Cardiac septum (tissue), 1 donor: ENCODE measurements at regions not wholly inside any gene's neighbourhood (a gene's known extent, or its start where the extent isn't known, plus 50 kb on each side); places are given as distances from the start of the nearest gene placed in this dataset.
A peak's percentile ranks its signal among the peaks of the same experiment; 100 is the strongest.
"Not testable (repeated sequence)": the region's sequence is repeated elsewhere in the genome, so short reads cannot be mapped to it uniquely, and the experiment has no call there.

Source experiments
- DNase-seq: peaks from one replicate; pipeline ENCODE4 v3.0.0-alpha.2; 2020; ENCODE audit warnings: low spot score
- intact Hi-C: fragments of 100-400 bp; cut with DNase I; formaldehyde crosslinking; loops from one replicate; pipeline ENCODE4 v1.14.0; 2022
- donor health status: DM: no; HTN: no; CAD: no.

GRCh38 chr12:115366277-115366676, 682.3 kb upstream of the TBX3 start:
- DNase-seq, intact Hi-C loops: not testable (repeated sequence)

DNA sequence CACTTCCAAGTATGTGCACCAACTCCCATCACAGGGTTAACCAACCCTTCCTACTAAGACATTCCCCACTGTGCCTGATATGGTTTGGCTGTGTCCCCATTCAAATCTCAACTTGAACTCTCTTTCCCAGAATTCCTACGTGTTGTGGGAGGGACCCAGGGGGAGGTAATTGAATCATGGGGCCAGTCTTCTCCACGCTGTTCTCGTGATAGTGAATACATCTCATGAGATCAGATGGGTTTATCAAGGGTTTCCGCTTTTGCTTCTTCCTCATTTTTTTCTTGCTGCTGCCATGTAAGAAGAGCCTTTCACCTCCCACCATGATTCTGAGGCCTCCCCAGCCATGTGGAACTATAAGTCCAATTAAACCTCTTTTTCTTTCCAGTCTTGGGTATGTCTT, 681.8 kb upstream of the TBX3 start:
- intact Hi-C loops: not testable (repeated sequence)

DNA sequence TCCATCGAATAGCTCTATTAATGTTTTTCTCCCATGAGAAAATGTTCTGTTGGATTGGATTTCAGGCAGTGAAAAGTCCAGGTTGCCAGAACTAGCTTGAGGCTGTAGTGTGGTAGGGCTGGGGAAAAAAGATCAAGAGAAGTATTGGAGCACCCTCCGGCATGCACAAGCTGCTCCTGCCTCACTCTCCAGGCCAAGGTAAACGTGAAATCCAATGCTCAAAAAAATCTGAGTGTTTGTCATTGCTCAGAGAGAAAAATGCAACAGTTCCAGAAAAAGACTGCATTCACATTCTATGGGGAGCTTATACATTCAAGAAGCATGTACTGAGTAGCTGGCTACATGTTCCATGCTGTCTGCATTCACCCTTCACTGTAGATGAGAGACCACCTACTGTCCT, 680.9 kb upstream of the TBX3 start:
- intact Hi-C loops: no loop called here
- no peak for DNase-seq

More for the DNA sequence above, 681.8 kb upstream of the TBX3 start:
- DNase-seq: not testable (repeated sequence)

DNA sequence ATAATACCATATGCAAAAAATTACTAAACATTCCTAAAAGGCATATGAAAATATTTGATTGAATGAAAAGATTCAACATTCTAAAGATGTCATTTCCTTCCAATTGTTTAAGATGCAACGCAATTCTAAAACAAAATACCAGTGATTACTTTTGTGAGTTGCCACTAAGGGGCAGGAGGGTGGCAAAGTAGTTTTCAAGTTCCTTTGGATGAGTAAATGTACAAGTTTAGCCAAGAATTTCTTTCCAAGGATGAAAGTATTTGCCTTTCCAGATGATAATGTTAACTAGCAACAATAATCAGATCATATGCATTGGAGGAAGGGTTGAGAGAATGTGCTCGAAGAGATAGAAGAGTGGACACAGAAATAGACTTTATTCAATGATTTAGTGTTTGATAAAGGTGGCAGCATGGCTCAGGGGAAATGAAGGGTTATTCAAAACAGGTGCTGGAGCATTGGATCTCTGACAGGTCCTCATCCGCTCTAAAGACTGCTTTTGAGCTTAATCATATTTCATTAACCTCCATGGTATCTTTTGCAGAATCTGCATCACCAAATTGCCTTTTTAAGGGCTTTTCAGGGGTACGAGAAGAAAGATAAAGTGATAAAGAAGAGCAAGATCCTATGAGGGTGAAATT, 678.5 kb upstream of the TBX3 start:
- intact Hi-C loops: no loop called here
- no peak for DNase-seq

- no peak for DNase-seq
- intact Hi-C loops: no loop called here
These were observed 673.7 kb upstream of the TBX3 start for GRCh38 chr12:115357681-115358080.

GRCh38 chr12:115355301-115355700, 671.3 kb upstream of the TBX3 start:
- DNase-seq: no peak

GRCh38 chr12:115354007-115354890, 670.3 kb upstream of the TBX3 start:
- intact Hi-C loops: no loop called here
- DNase-seq: no peak

More at GRCh38 chr12:115355301-115355700, 671.3 kb upstream of the TBX3 start:
- intact Hi-C loops: no loop called here

GRCh38 chr12:115353467-115353866, 669.5 kb upstream of the TBX3 start:
- no peak for DNase-seq
- intact Hi-C loops: no loop called here

GRCh38 chr12:115351514-115352077, 667.6 kb upstream of the TBX3 start:
- intact Hi-C loops: no loop called here
- no peak for DNase-seq

- no peak for DNase-seq
- intact Hi-C loops: no loop called here
These were observed 665.7 kb upstream of the TBX3 start for GRCh38 chr12:115349711-115350110.

DNA sequence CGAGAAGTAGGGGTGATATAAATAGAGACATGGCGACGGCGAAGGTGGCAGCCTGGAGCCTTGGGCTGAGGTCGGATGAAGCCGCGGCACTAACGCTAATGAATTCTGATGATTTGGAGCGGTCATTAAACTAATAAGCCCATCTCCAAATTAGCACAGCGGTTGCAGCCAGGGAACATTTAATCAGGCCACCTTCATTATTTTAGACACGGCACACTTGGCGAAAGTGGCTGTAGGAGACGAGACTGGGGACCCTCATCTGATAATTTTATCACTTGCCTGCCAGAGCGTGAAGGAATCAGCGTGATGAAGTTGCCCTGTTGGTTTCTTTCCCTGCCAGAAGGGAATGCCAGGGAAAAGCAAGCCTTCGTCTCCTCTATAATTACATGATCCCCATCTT, 664.3 kb upstream of the TBX3 start:
- intact Hi-C loops: no loop called here
- DNase-seq: no peak

DNA sequence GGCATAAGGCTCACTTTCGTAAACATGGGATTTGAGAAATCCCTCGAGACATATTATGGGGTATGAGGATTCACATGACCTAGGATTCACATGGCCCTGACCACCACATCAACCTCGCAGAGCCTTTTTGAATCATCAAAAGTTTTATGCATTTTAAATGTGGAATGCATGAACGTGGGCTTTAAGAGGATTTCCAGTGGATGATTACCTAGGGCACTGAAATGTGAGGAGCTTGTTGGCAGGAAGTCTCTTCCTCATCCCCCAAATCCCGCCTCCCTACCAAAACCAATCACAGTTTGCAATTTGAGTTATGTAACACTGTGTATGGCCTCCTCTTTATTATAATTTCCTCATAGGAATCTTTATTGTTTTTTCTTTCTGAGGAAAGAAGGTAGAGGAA, 659.6 kb upstream of the TBX3 start:
- intact Hi-C loops: no loop called here

GRCh38 chr12:115343008-115343407, 659.0 kb upstream of the TBX3 start:
- intact Hi-C loops: no loop called here
- no peak for DNase-seq

More for the DNA sequence above, 659.6 kb upstream of the TBX3 start:
- no peak for DNase-seq

GRCh38 chr12:115341442-115341841, 657.5 kb upstream of the TBX3 start:
- peak; percentile 81 for DNase-seq
- intact Hi-C loops: no loop called here

GRCh38 chr12:115338566-115339294, 654.8 kb upstream of the TBX3 start:
- intact Hi-C loops: loop anchor here (5.0 kb wide), 2 partner anchors 111 to 656 kb away; partner anchors contain the start of gene TBX3
- no peak for DNase-seq

- DNase-seq: no peak
- intact Hi-C loops: loop anchor here (5.0 kb wide), 2 partner anchors 111 to 656 kb away; partner anchors contain the start of gene TBX3
These were observed 653.9 kb upstream of the TBX3 start for GRCh38 chr12:115337693-115338543.

DNA sequence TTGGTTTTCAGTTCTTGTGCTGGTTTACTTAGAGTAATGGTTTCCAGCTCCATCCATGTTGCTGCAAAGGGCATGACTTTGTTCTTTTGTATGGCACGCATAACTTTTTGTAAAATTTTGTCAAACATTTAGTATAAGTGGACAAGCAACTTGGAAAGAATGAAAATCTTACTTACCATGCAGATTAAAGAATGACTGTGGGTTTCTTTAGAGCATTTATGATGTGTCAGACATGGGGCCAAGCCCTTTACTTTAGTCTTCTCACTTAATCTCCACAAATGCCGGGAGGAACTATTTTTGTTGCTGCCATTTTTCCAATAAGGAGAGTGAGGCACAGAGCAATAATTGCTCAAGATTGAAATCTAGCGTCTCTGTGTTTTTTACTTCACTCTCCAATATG, 652.5 kb upstream of the TBX3 start:
- intact Hi-C loops: loop anchor here (5.0 kb wide), 2 partner anchors 109 to 654 kb away; partner anchors contain the start of gene TBX3
- DNase-seq: no peak

DNA sequence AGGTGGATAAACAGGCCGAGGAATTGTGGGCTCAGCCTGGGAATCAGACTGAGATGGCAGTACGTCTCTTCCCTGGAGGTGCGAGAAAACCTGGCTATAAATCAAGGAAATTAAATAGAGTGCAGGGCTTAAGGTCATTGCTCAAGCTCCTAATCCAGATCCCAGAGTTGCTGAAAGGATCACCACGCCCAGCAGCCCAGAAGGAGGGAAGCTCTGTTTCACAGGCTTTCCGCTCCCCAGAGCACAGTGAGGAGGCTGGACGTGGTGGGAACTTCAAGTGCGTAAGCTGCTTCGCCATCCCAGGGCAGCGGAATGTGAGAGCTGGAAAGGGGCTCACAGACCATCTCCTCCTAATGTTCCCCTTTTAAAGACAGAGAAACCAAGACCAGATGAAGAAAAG, 651.6 kb upstream of the TBX3 start:
- intact Hi-C loops: loop anchor here (5.0 kb wide), 2 partner anchors 108 to 653 kb away; partner anchors contain the start of gene TBX3
- DNase-seq: no peak

- no peak for DNase-seq
- intact Hi-C loops: loop anchor here (5.0 kb wide), 2 partner anchors 108 to 653 kb away; partner anchors contain the start of gene TBX3
These were observed 651.1 kb upstream of the TBX3 start for GRCh38 chr12:115335048-115335447.
